Left colon (tissue), 2 donors: ENCODE measurements at regions not wholly inside any gene's neighbourhood (a gene's known extent, or its start where the extent isn't known, plus 50 kb on each side); places are given as distances from the start of the nearest gene placed in this dataset.
"Not testable (repeated sequence)": the region's sequence is repeated elsewhere in the genome, so short reads cannot be mapped to it uniquely, and the experiment has no call there.

Source experiments
- ATAC-seq: fragments of 200-7000 bp; cut with Tn5 transposase; one replicate; pipeline ENCODE4 v1.9.1; 2020; ENCODE audit warnings: mild to moderate bottlenecking, moderate library complexity
- DNase-seq, 2 donors: peaks; one replicate each; pipeline ENCODE4 v3.0.0-alpha.2; 2020
- intact Hi-C, 2 donors: fragments of 100-400 bp; cut with DNase I in 1 of 2; cut with micrococcal nuclease in 1 of 2; formaldehyde crosslinking; loops; one replicate each; pipeline versions ENCODE4 v1.11.2 to v1.14.0; 2022; cut with DNase I, micrococcal nuclease
- donor health status: DM: no; HTN: no; CAD: no.
- donor health status: DM: yes; HTN: yes; CAD: no.

DNA sequence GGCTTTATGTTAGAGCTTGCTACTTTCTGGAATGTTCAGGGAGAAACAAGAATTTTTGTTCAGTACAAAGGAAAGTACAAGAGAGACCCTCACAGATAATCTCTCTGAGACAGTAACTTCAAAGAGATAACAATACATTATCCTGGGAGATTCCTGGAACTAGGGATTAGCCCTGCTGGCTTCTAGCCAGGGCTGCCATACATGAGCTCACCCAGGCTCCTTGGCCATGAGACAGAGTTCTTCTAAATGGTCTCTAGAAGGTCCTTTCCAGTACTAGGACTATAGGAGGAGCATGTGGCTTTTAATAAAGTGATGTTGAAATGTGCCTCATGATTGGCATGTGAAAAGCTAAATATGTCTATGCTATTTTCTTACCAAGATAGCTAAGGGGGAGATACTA is 342.5 kb downstream of the EMP1 start:
- intact Hi-C loops, result no loop called here
- peak; percentile 30 for ATAC-seq
- DNase-seq, result no peak

DNA sequence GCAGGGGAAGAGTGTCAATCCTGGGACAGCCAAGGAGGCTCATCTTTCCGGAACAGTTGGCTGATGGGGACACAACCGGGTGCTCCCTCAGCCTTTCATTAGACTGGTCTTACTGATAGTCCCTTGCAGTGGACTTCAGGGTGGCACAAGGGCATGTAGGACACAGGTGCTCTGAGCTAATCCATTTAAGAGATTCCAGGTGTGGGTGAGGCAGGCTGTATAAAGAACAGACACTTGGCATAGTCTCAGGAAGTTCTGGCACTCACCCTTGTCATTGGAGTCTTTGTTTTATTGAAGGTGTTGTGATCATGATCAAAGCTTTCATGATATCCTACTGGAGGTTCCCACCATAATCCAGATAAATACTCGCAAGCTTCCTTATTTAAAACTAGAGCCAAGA is 341.6 kb downstream of the EMP1 start:
- intact Hi-C loops, result no loop called here
- DNase-seq, result peak; percentile 30 to 63
- ATAC-seq, result peak; percentile 99

DNA sequence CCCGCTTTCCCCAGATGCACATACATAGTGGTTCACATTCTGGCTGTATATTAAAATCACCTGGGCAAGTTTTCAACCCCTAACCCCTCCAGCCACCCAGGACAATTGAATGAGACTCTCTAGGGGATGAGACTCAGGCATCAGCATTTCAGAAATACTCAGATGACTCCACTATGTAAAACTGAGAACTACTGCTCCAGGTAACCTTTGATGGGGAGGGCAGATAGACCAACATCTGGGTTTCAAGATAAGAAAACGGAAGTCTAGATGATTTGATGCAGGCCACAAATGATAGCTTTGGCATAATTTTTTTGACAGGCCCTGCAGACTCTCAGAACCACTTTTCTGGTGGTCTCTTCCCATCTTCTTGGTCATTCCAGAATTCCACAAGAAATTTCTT is 341.1 kb downstream of the EMP1 start:
- no peak for DNase-seq
- intact Hi-C loops, result no loop called here
- ATAC-seq, result no peak

DNA sequence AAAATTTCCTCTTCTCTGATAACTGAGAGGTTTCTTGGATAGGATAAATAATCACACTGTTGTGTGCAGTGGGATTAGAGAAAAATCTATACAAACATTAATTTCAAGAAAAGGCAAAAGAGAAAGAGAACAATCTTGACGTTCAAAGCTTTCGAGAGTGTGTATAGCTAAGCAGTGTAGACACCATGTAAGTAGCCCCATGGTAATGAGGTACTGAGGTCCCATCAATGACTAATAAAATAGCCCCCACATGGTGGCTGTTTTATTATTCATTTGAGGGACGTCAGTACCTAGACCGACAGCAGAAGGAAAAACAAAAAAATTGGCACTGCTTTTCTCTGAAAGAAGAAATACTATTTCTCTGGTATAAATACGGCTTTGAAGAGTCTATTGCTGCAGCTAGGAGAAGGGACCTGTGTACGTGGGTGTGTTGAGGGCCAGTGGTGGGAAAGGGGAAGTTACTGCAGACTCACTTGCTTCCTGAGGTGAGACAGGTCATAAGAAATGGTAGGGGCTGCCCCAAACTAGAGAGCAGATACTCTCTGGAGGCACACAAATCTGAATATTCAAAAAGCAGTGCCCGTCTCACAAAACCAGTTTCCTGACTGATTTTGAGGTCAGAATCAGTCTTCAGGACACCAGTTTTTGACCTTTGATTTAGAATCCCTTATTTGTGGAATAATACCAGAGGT is 339.8 kb downstream of the EMP1 start:
- intact Hi-C loops, result no loop called here
- ATAC-seq (no peak), DNase-seq (no peak)

DNA sequence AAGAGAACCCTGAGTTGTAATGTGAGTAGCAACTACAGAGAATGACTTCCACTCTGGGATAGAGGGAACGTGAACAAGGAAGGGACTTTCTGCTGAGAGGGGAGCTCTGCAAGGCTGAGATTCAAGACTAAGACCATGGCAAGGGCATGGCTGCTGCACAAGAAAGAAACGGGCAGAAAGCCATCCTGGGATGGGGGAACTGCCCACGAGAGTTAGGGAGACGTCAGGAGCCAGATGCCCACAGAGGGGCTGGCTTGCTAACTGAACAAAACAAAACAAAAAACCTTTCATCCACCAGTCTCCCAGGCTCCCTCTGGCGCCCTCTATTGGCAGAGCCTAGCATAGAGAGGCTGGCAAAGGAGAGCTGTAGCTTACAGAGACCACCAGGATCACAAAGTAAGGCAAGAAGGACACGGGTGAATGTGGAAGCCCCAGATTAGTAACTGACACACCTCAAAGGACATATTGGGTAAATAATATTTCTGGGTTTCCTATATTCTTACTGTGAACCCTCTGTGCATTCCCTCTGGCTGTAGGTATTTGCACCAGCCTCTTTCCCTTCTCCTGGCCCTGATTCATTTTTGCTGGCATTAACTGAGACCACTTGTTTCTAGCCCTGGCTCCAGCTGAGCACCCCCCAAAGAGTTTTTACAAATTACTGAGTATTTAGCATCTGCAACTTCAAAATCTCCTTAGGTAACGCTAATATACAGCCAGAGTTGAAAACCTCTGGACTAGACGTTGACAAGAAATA is 338.3 kb downstream of the EMP1 start:
- ATAC-seq (no peak), DNase-seq (peak; percentile 41 to 79)
- intact Hi-C loops, result loop anchor here in 1 of 2 donors (5.0 kb wide), 1 partner anchor 158 kb away; no protein-coding TSS in a partner anchor

DNA sequence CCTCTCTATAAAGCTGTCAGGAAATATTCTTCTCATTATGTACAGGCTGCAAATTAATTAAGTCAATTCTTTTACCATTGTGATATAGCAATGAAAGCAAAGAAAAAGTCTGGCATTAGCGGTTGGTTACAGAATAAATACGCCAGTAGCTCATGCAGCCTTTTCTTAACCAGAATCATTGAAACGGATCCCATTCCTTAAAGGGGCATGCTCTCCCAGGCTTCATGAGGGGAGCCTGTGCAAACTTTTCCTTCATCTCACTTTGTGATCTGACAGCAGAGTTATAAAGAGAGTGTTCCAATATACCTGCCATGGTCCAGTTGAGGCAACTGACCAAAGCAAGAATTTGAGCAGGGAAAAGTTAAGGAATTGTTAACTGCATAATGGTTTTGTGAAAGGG is 337.7 kb downstream of the EMP1 start:
- DNase-seq (no peak), ATAC-seq (no peak)
- intact Hi-C loops, result loop anchor here in 1 of 2 donors (5.0 kb wide), 1 partner anchor 157 kb away; no protein-coding TSS in a partner anchor

DNA sequence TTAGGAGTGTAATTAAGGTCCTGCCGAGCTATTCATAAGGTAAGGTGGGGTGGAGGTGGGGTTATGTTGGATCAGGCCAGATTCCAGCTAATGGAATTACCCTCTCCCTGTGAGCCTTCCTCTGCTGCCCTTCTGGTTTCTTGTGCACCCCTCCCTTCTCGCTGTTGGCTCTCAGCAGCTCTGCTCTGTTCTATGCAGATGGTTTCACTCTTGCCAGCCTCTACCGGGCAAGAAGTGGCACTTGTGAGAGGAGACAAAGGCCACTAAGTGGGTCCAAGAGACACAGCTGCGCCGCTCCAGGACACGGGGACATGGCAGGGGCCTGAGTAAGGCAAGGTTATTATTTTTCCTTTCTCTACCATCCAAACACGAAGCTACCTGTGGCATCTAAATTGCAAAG is 334.4 kb downstream of the EMP1 start:
- peak; percentile 77 for ATAC-seq
- intact Hi-C loops, result loop anchor here in 1 of 2 donors (5.0 kb wide), 1 partner anchor 154 kb away; no protein-coding TSS in a partner anchor
- DNase-seq, result peak in 1 of 2 donors; percentile 6

DNA sequence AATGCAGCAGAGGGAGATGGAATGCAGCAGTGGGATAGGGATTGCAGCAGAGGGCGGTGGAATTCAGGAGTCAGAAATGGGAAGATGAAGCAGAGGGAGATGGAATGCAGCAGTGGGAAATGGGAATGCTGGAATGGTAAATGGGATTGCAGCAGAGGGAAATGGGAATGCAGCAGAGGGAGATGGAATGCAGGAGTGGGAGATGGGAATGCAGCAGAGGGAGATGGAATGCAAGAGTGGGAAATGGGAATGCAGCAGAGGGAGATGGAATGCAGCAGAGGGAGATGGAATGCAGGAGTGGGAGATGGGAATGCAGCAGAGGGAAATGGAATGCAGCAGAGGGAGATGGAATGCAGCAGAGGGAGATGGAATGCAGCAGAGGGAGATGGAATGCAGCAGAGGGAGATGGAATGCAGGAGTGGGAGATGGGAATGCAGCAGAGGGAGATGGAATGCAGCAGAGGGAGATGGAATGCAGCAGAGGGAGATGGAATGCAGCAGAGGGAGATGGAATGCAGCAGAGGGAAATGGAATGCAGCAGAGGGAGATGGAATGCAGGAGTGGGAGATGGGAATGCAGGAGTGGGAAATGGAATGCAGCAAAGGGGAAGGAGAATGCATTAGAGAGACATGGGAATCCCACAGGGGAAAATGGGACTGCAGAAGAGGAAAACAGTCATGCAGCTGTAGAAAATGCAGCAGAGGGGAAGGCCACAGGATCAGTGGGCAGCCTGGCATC is 329.8 kb downstream of the EMP1 start:
- intact Hi-C loops, ATAC-seq, DNase-seq: not testable (repeated sequence)

DNA sequence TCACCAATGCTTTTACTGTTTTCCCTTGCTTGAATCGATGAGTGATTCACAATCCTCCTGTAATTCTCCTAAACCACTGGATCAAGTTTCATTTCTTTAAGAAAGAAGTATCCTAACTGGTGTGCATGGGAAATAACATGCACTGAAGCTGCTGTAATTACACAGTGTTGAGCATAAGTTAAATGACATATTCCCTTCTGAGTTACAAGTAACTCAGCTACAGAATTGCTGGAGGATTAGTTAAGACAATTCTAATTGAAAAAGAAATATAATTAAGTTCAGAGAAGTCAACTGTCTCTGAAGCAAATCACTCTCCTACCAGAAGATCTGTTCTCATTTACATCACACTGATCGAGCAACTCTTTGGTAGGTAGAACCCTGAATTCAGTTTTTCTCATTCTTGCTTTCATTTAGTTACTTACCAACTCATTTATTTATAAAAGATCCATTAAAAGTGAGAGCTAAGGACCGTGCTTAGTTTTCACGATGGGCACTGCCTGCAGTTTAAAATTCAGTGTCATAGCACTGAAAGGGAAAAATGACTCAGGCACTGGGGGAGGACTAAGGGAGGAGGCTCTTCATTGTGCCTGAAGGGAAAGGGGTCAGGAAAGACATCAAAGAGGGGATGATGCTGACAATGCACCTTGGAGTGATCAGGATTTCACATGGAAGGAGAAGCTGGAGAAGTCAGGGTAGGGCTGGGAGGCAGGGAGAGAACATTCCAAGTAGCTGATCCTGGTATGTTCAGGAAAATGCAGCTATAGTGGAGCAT is 327.2 kb downstream of the EMP1 start:
- ATAC-seq (no peak), DNase-seq (no peak)
- intact Hi-C loops, result no loop called here

DNA sequence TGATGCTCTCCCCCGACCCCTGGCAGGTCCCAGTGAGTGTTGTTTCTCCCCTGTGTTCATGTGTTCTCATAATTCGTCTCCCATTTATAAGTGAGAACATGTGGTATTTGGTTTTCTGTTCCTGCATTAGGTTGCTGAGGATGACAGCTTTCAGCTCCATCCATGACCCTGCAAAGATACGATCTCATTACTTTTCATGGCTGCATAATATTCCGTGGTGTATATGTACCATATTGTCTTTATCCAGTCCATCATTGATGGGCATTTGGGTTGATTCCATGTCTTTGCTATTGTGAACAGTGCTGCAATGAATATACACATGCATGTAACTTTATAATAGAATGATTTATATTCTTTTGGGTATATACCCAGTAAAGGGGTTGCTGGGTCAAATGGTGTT is 321.5 kb downstream of the EMP1 start:
- intact Hi-C loops, DNase-seq, ATAC-seq: not testable (repeated sequence)

DNA sequence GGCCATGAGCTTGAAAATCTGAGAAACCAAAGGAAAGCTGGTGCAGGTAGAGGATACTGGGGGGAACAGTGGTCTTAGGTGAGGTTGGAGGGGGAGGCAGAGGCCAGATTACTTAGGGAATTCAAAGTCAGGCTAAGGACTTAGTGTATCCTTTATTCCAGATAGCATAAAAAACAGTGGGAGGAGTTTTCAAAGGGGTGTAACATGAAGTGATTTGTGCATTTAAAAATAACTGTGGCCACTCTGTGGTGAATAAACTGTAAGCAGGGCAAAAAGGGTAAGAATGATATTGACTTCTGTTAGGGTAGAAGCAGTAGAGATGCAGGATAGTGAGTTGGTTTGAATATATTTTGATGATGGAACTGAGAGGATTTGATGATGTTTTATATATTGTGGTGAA is 313.2 kb downstream of the EMP1 start:
- DNase-seq, result no peak
- no peak for ATAC-seq
- intact Hi-C loops, result no loop called here

DNA sequence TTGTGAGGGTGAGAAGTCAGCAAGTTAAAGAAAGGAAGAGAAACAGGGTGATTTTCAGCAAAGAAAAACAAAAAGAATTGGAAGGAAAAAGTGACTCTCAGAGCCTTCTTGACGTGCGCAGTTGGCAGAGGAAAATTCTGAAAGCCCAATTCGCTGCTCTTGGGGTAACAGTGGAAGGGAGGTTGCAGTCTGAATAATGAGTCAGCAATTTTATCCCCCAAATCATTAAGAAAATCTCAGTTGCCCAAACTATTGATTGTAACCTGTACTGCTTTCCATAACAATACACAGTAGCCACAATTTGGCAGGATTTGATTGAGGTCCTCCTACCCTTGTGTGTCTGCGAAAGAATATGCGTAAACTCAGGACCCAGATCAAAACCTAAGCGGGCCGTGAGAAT is 309.1 kb downstream of the EMP1 start:
- intact Hi-C loops, result no loop called here
- no peak for DNase-seq
- ATAC-seq, result no peak

DNA sequence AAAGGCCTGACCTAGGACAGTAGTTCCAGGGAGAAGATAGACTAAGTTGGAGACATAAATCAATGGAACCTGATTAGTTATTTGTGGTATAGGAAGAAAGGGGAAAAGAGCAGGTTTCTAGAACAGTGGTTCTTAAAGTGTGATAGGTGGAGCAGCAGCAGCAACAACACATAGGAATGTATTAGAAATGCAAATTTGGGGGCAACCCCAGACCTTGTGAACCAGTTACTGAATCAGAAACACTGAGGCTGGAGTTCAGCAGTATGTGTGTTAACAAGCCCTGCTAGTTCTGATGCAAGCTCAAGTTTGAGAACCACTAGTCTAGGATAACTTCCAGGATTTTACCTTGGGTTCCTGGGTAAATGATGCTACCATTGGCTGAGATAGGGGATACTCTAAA is 308.7 kb downstream of the EMP1 start:
- intact Hi-C loops, result no loop called here
- ATAC-seq (no peak), DNase-seq (no peak)

DNA sequence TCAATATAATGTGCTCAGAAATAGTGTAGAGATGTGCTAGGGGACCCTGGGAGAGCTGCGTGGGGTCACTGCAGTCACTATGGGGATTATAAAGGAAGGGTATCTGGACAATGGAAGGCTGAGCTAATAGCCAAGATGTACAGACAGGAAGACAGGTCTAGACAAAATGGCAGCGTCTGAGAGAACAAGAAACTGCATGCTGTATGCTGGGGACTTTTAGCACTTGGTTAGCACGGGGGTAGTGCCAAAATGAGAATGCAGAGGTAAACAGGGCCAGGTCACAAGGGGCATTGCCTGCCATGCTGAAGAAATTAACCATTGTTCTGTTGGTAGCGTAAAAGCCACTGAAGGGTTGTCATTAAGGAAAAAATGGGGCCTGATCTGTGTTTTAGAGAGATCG is 308.2 kb downstream of the EMP1 start:
- DNase-seq (no peak), ATAC-seq (no peak)
- intact Hi-C loops, result no loop called here

DNA sequence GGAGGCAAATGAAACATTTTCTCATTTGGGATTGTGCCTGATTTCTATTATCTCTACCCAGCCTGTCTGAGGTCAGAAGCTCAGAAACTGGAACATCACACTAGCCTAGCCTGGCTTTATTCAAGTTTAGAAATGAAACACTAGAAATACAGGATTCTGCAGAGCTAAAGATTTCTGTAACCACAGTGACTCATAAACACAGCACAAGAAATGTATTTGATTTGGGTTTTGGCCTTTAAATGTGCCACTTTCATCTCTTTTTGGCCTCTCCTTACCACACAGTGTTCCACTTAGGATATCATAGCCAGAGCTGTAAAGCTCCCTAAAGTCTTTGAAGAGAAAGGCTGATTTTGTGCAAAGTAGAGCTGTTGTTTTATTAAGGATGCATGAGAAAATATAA is 307.5 kb downstream of the EMP1 start:
- DNase-seq, result no peak
- intact Hi-C loops, result no loop called here

DNA sequence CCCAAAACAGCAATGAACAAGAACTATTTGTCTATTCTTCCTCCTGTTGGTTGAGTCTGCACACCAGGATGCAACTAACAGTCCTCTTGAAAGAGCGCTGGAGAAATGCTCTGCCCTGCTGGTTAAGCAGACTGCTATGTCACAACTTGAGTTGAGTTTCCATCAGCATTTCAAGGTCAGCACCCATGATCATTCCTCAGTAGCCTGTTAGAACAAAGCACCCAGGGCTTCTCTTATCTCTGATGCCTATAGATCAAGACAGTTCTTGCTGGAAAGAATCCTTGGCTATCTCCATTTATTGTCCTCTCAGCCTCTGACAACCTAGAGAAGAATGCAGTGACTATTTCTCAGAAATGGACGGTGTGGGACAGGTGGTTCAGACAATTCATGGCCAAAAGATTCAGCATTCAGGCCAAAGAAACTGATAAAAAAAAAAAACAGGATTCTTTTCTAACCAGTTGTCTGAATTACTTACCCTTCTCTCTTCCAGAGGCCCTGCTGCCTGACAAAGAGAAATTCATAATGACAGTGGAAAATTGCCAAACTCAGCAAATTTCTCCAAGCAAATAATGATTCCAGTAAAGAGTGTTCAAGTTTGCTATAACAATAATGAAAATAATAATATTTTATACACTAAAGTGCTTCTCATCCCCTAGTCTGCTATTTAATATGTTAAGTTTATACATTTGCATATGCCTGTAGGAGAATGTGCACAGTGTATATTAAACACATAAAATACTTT is 306.7 kb downstream of the EMP1 start:
- ATAC-seq, result no peak
- intact Hi-C loops, result no loop called here
- no peak for DNase-seq

More for the DNA sequence above, 307.5 kb downstream of the EMP1 start:
- no peak for ATAC-seq

DNA sequence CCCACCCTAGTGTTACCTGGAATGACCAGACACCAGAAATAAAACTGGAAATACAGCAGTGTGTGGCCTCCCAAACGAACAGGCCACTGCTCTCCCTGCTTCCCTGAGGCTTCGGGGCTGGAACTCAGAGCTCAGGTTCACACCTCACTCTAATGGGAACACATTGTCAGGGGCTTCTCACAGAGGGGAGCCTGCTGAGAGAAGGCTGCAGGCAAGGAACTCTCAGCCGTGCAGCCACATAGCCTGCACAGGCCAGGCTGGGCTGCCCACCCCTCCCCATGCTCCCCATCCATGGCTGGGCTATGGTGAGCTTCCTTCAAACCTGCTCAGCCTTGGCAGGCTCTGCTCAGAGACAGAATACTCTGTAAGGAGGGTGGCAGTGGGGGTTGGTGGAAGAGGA is 302.5 kb downstream of the EMP1 start:
- no peak for DNase-seq
- no peak for ATAC-seq

DNA sequence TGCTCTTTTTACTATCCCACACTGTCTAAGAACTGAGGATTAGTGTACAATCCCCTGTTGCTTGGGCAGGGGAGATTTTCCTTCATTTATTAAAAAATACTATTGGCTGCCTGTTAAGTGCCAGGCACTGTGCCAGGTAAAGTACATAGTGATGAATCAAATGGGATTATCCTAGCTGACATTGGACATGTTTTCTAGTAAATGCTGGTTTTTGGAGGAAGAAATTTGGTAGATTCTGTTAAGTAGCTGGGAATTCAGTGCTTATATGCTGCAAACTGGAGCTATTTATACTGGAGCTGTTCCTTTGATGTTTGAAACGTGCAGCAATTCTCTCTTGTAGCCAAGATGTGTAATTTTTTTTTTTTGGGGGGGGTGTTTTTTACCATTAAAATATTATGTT is 299.6 kb downstream of the EMP1 start:
- intact Hi-C loops, result no loop called here
- ATAC-seq, result no peak

More for the DNA sequence above, 302.5 kb downstream of the EMP1 start:
- intact Hi-C loops, result no loop called here

More for the DNA sequence above, 299.6 kb downstream of the EMP1 start:
- no peak for DNase-seq
